Neural progenitor cell (in vitro differentiated cells): ENCODE measurements at regions not wholly inside any gene's neighbourhood (a gene's known extent, or its start where the extent isn't known, plus 50 kb on each side); places are given as distances from the start of the nearest gene placed in this dataset.

Experiments used
- DNase-seq: peaks from one replicate; pipeline ENCODE4 v3.0.0-alpha.2; 2016; ENCODE audit warnings: low spot score
- H2AFZ ChIP-seq: fragments of 200-600 bp; sonication (generic); replicated peaks from 2 replicates; pipeline ENCODE4 v1.6.1; 2016; ENCODE audit warnings: antibody characterized with exemption
- H3F3A ChIP-seq: fragments of 200-600 bp; sonication (generic); 2 replicates; pipeline ENCODE4 v1.6.1; 2016; ENCODE audit warnings: antibody characterized with exemption, low read depth
- H3K27ac ChIP-seq: fragments of 200-600 bp; sonication (generic); 2 replicates; pipeline ENCODE4 v1.5.1; 2016; ENCODE audit warnings: mild to moderate bottlenecking
- H3K27me3 ChIP-seq: fragments of 200-600 bp; sonication (generic); 2 replicates; pipeline ENCODE4 v1.6.1; 2016; ENCODE audit warnings: mild to moderate bottlenecking, moderate library complexity
- H3K36me3 ChIP-seq: fragments of 200-600 bp; sonication (generic); 2 replicates; pipeline ENCODE4 v1.5.1; 2016
- H3K4me1 ChIP-seq: fragments of 200-600 bp; sonication (generic); 2 replicates; pipeline ENCODE4 v1.6.1; 2016; ENCODE audit warnings: mixed run types
- H3K4me2 ChIP-seq: fragments of 200-600 bp; sonication (generic); 2 replicates; pipeline ENCODE4 v1.6.1; 2016
- H3K4me3 ChIP-seq: fragments of 200-600 bp; sonication (generic); 2 replicates; pipeline ENCODE4 v1.5.1; 2016
- H3K79me2 ChIP-seq: fragments of 200-600 bp; sonication (generic); 2 replicates; pipeline ENCODE4 v1.6.1; 2016; ENCODE audit warnings: low read depth
- H3K9ac ChIP-seq: fragments of 200-600 bp; sonication (generic); 2 replicates; pipeline ENCODE4 v1.6.1; 2016
- H3K9me3 ChIP-seq: fragments of 200-600 bp; sonication (generic); 2 replicates; pipeline ENCODE4 v1.5.1; 2016; ENCODE audit warnings: low read depth
- H4K20me1 ChIP-seq: fragments of 200-600 bp; sonication (generic); 2 replicates; pipeline ENCODE4 v1.6.1; 2016; ENCODE audit warnings: low read depth
- H3K27ac Mint-ChIP-seq: 3 replicates; pipeline ENCODE4 v1.8.0; 2021; ENCODE audit warnings: mixed read lengths
- H3K27me3 Mint-ChIP-seq: 2 replicates; pipeline ENCODE4 v1.8.0; 2022; ENCODE audit warnings: low read depth, mild to moderate bottlenecking, inconsistent platforms, moderate library complexity, mixed read lengths; ENCODE audit not compliant: insufficient read depth
- H3K36me3 Mint-ChIP-seq: 3 replicates; pipeline ENCODE4 v1.8.0; 2021; ENCODE audit warnings: mixed read lengths
- H3K4me1 Mint-ChIP-seq: 3 replicates; pipeline ENCODE4 v1.8.0; 2021; ENCODE audit warnings: mixed read lengths
- H3K4me3 Mint-ChIP-seq: 3 replicates; pipeline ENCODE4 v1.8.0; 2021; ENCODE audit warnings: mild to moderate bottlenecking, moderate library complexity, mixed read lengths
- H3K9me3 Mint-ChIP-seq: 3 replicates; pipeline ENCODE4 v1.8.0; 2020; ENCODE audit warnings: mixed read lengths
- CTCF ChIP-seq: fragments of 200-600 bp; sonication (generic); IDR thresholded peaks from 2 replicates; pipeline ENCODE4 v1.5.1; 2017; ENCODE audit warnings: antibody characterized with exemption, mild to moderate bottlenecking
- EZH2 ChIP-seq: fragments of 200-600 bp; sonication (generic); IDR thresholded peaks from 2 replicates; pipeline ENCODE4 v1.6.1; 2017; ENCODE audit warnings: antibody characterized with exemption, mild to moderate bottlenecking, moderate library complexity
- EZH2phosphoT487 ChIP-seq: fragments of 200-600 bp; sonication (generic); IDR thresholded peaks from 2 replicates; pipeline ENCODE4 v1.6.1; 2017; ENCODE audit warnings: antibody characterized with exemption

GRCh38 chr4:115219862-115220261, 106.4 kb upstream of the NDST4 start:
- Mint-ChIP-seq H3K4me3 (no peak overlapping the region), H3K36me3 (no peaks in the 10 kb centered on the region), H3K27ac (no peak overlapping the region), H3K27me3 (peaks cover 2% of the 10 kb centered on the region), H3K9me3 (peaks cover 3% of the 10 kb centered on the region), H3K4me1 (peaks cover 18% of the 10 kb centered on the region)
- Histone ChIP-seq H3F3A (no peaks in the 10 kb centered on the region), H3K4me1 (peaks cover 26% of the 10 kb centered on the region), H3K27ac (no peak overlapping the region), H3K4me3 (no peak overlapping the region), H2AFZ (peak overlapping the region; percentile 53), H3K27me3 (no peaks in the 10 kb centered on the region), H4K20me1 (no peaks in the 10 kb centered on the region), H3K36me3 (no peaks in the 10 kb centered on the region), H3K9me3 (no peaks in the 10 kb centered on the region), H3K4me2 (no peak overlapping the region), H3K9ac (no peak overlapping the region), H3K79me2 (no peaks in the 10 kb centered on the region)
- no peak for TF ChIP-seq CTCF
- TF ChIP-seq EZH2phosphoT487, result no peak
- TF ChIP-seq EZH2, result no peak
- no peak for DNase-seq

DNA sequence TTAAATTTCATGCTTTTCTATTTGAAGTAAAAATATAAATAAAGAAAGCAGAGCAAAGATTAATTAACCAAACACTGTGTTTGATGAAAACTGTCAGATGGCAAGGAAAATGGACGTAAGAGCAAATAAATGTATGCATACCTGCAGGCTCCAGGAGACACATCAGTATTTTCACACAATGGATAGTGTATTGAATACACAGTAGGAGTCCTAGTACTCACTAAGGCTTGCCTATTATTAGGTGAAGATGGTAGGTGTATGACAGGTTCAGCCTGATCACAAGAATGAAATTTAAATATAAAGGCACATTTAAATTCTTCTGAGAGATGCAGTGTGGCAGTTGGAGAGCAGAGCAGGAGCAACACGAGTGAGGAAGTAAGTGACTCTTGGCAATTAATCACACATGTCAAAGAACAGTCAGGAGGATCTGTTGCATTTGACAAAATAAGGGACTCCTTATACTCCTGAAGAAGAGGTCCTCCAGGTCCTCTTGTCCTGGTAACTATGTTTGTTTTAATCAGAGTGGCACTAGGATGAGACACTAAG, 106.0 kb upstream of the NDST4 start:
- Histone ChIP-seq H3K27ac (no peak overlapping the region), H3K36me3 (no peaks in the 10 kb centered on the region), H3K4me2 (no peak overlapping the region), H3K9me3 (no peaks in the 10 kb centered on the region), H2AFZ (no peak overlapping the region), H3K79me2 (no peaks in the 10 kb centered on the region), H3K9ac (no peak overlapping the region), H3K4me1 (peaks cover 26% of the 10 kb centered on the region), H4K20me1 (no peaks in the 10 kb centered on the region), H3F3A (no peaks in the 10 kb centered on the region), H3K4me3 (no peak overlapping the region), H3K27me3 (no peaks in the 10 kb centered on the region)
- peaks cover 3% of the 10 kb centered on the region for H3K9me3 Mint-ChIP-seq
- TF ChIP-seq EZH2 (no peak), CTCF (no peak), EZH2phosphoT487 (no peak)
- H3K27me3 Mint-ChIP-seq, result peaks cover 2% of the 10 kb centered on the region
- no peak overlapping the region for H3K27ac Mint-ChIP-seq
- DNase-seq, result no peak
- peaks cover 18% of the 10 kb centered on the region for H3K4me1 Mint-ChIP-seq
- no peak overlapping the region for H3K4me3 Mint-ChIP-seq
- H3K36me3 Mint-ChIP-seq, result no peaks in the 10 kb centered on the region

DNA sequence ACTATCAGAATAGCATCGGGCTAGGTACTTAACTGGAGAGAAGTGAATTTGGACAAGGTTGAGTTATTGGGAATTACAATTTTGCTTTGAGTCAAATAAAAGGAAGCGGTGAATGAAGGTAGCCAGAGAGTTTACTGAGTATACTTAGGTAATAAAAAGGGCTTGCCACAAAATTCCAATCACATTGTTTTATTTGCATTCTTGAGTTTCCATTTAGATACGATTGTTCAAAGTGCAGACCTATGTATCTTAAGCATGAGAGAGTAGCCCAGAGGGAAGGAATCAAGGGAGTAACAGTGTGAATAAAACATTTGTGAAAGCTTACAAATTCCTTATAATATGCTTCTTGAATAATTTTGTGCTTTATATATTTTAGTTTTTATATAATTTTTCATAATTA, 102.5 kb upstream of the NDST4 start:
- Histone ChIP-seq H3K4me1 (peaks cover 23% of the 10 kb centered on the region), H3F3A (no peaks in the 10 kb centered on the region), H3K79me2 (no peaks in the 10 kb centered on the region), H2AFZ (no peak overlapping the region), H3K27ac (no peak overlapping the region), H4K20me1 (no peaks in the 10 kb centered on the region), H3K4me2 (no peak overlapping the region), H3K27me3 (no peaks in the 10 kb centered on the region), H3K9ac (no peak overlapping the region), H3K4me3 (no peak overlapping the region), H3K36me3 (no peaks in the 10 kb centered on the region), H3K9me3 (no peaks in the 10 kb centered on the region)
- no peaks in the 10 kb centered on the region for H3K36me3 Mint-ChIP-seq
- no peak overlapping the region for H3K27ac Mint-ChIP-seq
- H3K27me3 Mint-ChIP-seq, result peaks cover 2% of the 10 kb centered on the region
- H3K9me3 Mint-ChIP-seq, result no peaks in the 10 kb centered on the region
- TF ChIP-seq EZH2 (no peak), CTCF (no peak), EZH2phosphoT487 (no peak)
- no peak for DNase-seq
- H3K4me1 Mint-ChIP-seq, result peaks cover 26% of the 10 kb centered on the region
- H3K4me3 Mint-ChIP-seq, result no peak overlapping the region
